Glomerular visceral epithelial cell (primary cell): ENCODE measurements at regions not wholly inside any gene's neighbourhood (a gene's known extent, or its start where the extent isn't known, plus 50 kb on each side); places are given as distances from the start of the nearest gene placed in this dataset.
A peak's percentile ranks its signal among the peaks of the same experiment; 100 is the strongest.

ENCODE experiments used
- DNase-seq: peaks from one replicate; pipeline ENCODE4 v3.0.0-alpha.2; 2016; ENCODE audit errors: extremely low spot score

- no peak for DNase-seq
These were observed 199.5 kb downstream of the GASK1B start for GRCh38 chr4:157973297-157973696.

- no peak for DNase-seq
These were observed 208.4 kb downstream of the GASK1B start for GRCh38 chr4:157964463-157964862.

GRCh38 chr4:157961229-157961990, 211.4 kb downstream of the GASK1B start:
- DNase-seq: peak; percentile 1

GRCh38 chr4:157957905-157958304, 214.9 kb downstream of the GASK1B start:
- no peak for DNase-seq

- no peak for DNase-seq
These were observed 230.8 kb downstream of the GASK1B start for GRCh38 chr4:157942017-157942416.

GRCh38 chr4:157934151-157934550, 238.7 kb downstream of the GASK1B start:
- no peak for DNase-seq

- DNase-seq: no peak
These were observed 239.9 kb downstream of the GASK1B start for GRCh38 chr4:157932936-157933335.

GRCh38 chr4:157929486-157929885, 243.3 kb downstream of the GASK1B start:
- no peak for DNase-seq

- peak; percentile 8 for DNase-seq
These were observed 254.6 kb downstream of the GASK1B start for GRCh38 chr4:157918036-157918832.

- no peak for DNase-seq
These were observed 260.6 kb downstream of the GASK1B start for GRCh38 chr4:157912212-157912611.

GRCh38 chr4:157911662-157912061, 261.2 kb downstream of the GASK1B start:
- no peak for DNase-seq

GRCh38 chr4:157908691-157909090, 264.1 kb downstream of the GASK1B start:
- DNase-seq: no peak

GRCh38 chr4:157908031-157908430, 264.8 kb downstream of the GASK1B start:
- no peak for DNase-seq

GRCh38 chr4:157907226-157907946, 265.4 kb downstream of the GASK1B start:
- DNase-seq: no peak

GRCh38 chr4:157898836-157899605, 273.8 kb downstream of the GASK1B start:
- DNase-seq: peak; percentile 25

GRCh38 chr4:157897855-157898370, 274.9 kb downstream of the GASK1B start:
- no peak for DNase-seq

GRCh38 chr4:157896726-157897125, 276.1 kb downstream of the GASK1B start:
- no peak for DNase-seq

GRCh38 chr4:157895205-157895604, 277.6 kb downstream of the GASK1B start:
- no peak for DNase-seq

- DNase-seq: no peak
These were observed 283.0 kb downstream of the GASK1B start for GRCh38 chr4:157889788-157890187.

GRCh38 chr4:157888281-157888680, 284.5 kb downstream of the GASK1B start:
- DNase-seq: no peak

GRCh38 chr4:157887316-157887715, 285.5 kb downstream of the GASK1B start:
- no peak for DNase-seq
